Ovary (tissue), 3 donors: ENCODE measurements at regions not wholly inside any gene's neighbourhood (a gene's known extent, or its start where the extent isn't known, plus 50 kb on each side); places are given as distances from the start of the nearest gene placed in this dataset.

ENCODE experiments used
- CTCF ChIP-seq, 3 donors: fragments of 450-650 bp in 2 of 3; fragments of 200-600 bp in 1 of 3; IDR thresholded peaks; one replicate each; pipeline versions ENCODE4 v1.5.1 to v1.8.0; 2016 to 2022; ENCODE audit warnings: antibody characterized with exemption in 3 of 3, mild to moderate bottlenecking in 1 of 3
- POLR2A ChIP-seq: fragments of 450-650 bp; IDR thresholded peaks from one replicate; pipeline ENCODE4 v1.6.1; 2017; ENCODE audit warnings: antibody characterized with exemption, mild to moderate bottlenecking, moderate library complexity
- donor health status: DM: no; HTN: no; CAD: no.

GRCh38 chr7:125450749-125451148 is 521.1 kb upstream of the POT1 start:
- TF ChIP-seq CTCF (IDR thresholded peaks at IDR 0.05) (no peak), POLR2A (no peak)
